ENCODE measurements at regions not wholly inside any gene's neighbourhood (a gene's known extent, or its start where the extent isn't known, plus 50 kb on each side); places are given as distances from the start of the nearest gene placed in this dataset.

DNA sequence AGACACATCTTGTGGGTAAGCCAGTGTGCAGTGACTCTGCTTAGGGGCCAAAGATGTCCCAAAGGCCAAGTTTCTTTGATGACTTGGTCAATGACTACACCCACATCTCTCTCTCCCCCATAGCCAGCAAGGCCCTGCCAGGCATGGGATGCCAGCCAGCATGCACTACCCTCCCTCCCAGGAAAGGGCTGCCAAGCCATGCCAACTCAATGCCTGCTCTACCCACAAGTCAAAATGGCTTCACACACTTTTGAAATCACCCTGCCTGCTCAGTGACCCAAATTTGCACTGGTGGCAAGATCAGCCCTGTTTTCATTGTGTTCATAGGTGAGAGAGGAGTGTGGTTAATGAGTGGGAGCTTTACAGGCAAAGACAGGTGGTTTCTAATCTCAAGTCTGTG lies 112.5 kb downstream of the MATN1 start:
- DNase-seq (ENCODE audit: low read depth) = no peak
- H3K4me3 ChIP-seq (replicated peaks; ENCODE audit: low read depth, low read length) = no peak overlapping the region
- TF ChIP-seq, protein P1, sequence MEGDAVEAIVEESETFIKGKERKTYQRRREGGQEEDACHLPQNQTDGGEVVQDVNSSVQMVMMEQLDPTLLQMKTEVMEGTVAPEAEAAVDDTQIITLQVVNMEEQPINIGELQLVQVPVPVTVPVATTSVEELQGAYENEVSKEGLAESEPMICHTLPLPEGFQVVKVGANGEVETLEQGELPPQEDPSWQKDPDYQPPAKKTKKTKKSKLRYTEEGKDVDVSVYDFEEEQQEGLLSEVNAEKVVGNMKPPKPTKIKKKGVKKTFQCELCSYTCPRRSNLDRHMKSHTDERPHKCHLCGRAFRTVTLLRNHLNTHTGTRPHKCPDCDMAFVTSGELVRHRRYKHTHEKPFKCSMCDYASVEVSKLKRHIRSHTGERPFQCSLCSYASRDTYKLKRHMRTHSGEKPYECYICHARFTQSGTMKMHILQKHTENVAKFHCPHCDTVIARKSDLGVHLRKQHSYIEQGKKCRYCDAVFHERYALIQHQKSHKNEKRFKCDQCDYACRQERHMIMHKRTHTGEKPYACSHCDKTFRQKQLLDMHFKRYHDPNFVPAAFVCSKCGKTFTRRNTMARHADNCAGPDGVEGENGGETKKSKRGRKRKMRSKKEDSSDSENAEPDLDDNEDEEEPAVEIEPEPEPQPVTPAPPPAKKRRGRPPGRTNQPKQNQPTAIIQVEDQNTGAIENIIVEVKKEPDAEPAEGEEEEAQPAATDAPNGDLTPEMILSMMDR (IDR thresholded peaks at IDR 0.05; ENCODE audit: low read length, missing control alignments) = no peak

DNA sequence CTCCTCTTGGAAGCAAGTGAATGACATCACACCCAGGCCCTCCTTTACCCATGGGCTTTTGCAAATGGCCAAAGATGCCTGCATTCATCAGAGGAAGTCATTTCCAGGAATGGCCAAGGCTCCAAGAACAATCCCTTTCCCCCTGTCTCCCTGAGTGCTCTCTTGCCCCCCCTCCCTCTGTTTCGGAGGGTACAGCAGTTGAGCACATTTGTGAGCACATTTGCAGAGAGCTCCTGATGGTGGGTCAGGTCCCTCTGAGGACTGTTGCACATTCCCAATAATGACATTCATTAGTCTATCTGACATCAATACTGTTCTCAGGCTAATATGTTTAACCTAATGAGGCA lies 113.4 kb downstream of the MATN1 start:
- H3K4me3 ChIP-seq (replicated peaks; ENCODE audit: low read depth, low read length) = no peak overlapping the region
- TF ChIP-seq, protein P1 (IDR thresholded peaks at IDR 0.05; ENCODE audit: low read length, missing control alignments) = no peak
- DNase-seq (ENCODE audit: low read depth) = no peak

DNA sequence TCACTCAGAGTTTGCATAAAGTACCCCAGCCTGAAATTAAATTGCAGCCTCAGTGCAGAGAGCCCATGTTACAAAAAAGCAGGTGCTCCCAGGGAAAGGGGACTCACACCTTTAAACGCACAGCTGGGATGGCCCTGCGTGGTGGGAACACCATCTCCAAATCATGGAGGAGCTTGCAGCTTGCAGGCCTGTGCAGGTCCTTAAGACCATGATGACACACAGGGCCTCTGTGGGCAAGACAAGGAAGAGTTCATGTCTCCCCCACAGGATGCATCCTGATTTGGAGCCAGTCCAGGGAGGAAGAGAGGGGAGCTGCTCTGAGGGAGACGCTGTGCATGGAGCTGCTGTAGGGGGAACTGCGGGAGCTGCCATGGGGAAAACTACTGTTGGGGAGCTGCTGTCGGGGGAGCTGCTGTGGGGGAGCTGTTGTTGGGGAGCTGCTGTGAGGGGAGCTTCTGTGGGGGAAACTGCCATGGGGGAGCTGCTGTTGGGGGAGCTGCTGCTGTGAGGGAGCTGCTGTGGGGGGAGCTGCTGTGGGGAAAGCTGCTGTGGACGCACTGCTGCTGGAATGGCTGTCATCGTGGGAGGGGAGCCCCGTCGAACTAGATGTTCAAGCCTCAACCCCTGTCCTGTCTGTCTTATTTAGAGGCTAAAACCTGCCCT lies 113.9 kb downstream of the MATN1 start:
- TF ChIP-seq, protein P1 (IDR thresholded peaks at IDR 0.05; ENCODE audit: low read length, missing control alignments) = no peak
- no peak overlapping the region for H3K4me3 ChIP-seq (replicated peaks; ENCODE audit: low read depth, low read length)

DNA sequence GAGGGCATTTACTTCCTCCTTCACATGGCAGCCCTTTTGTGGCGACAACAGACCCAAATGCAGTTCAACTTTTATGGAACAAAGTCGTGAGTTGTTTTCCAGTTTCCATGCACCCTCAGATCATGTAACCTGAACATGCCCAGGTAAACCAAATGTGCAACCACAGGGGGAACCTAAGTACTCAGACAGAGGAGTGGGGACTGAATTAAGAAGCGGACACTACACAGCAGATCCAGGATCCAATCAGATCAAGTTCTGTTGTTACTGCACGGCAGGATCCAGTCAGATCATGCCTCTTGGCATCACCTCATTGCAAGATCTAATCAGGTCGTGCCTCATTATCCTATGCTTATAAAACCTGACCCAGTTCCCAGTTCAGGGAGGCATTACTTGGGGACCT lies 115.7 kb downstream of the MATN1 start:
- no peak overlapping the region for H3K4me3 ChIP-seq (replicated peaks; ENCODE audit: low read depth, low read length)
- no peak for DNase-seq (ENCODE audit: low read depth)
- TF ChIP-seq, protein P1 (IDR thresholded peaks at IDR 0.05; ENCODE audit: low read length, missing control alignments) = no peak

More for the DNA sequence above, 113.9 kb downstream of the MATN1 start:
- DNase-seq (ENCODE audit: low read depth) = no peak

DNA sequence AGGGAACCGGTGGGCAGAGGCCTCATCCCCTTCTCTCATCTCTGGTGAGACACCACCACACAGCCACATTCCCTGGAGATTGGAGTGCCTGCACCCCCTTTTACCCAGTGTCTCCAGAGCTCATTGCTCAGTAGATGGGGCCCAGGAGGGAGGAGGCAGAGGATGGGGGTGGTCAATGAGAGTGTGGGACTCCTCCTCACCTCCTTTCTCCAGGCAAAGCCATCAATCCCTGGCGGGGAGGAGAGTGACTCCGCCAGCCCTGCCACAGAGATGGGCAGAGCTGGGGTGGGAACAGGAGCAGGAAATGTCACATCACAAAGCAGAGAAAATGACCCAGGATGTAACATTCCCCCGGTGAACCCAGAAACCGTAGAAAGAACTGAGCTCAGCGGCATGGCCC lies 117.2 kb downstream of the MATN1 start:
- TF ChIP-seq, protein P1 (IDR thresholded peaks at IDR 0.05; ENCODE audit: low read length, missing control alignments) = no peak
- no peak for DNase-seq (ENCODE audit: low read depth)
- no peak overlapping the region for H3K4me3 ChIP-seq (replicated peaks; ENCODE audit: low read depth, low read length)

DNA sequence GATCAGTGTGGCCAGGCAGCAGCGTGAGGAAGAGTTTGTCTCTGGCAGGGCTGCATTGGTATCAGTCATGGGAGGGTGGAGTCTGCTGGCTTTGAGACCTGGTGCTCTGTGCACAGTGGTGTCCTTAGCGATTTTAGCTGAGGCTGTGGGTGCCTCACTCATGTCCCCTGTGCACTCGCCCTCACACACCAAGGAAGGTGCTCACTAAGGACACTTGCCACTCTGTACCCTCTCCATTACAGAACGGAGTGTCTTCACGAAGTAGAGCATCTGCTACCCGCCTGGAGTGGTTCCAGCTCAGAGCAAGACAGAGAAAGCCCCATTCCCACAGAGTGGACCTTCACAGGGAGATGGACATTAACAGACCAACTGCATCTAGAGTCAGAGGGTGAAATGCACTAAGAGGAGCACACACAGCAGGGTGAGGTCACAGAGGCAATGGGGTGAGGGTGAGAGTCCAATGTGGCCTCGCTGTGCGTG lies 117.9 kb downstream of the MATN1 start:
- H3K4me3 ChIP-seq (replicated peaks; ENCODE audit: low read depth, low read length) = no peak overlapping the region
- no peak for DNase-seq (ENCODE audit: low read depth)
- TF ChIP-seq, protein P1 (IDR thresholded peaks at IDR 0.05; ENCODE audit: low read length, missing control alignments) = no peak

DNA sequence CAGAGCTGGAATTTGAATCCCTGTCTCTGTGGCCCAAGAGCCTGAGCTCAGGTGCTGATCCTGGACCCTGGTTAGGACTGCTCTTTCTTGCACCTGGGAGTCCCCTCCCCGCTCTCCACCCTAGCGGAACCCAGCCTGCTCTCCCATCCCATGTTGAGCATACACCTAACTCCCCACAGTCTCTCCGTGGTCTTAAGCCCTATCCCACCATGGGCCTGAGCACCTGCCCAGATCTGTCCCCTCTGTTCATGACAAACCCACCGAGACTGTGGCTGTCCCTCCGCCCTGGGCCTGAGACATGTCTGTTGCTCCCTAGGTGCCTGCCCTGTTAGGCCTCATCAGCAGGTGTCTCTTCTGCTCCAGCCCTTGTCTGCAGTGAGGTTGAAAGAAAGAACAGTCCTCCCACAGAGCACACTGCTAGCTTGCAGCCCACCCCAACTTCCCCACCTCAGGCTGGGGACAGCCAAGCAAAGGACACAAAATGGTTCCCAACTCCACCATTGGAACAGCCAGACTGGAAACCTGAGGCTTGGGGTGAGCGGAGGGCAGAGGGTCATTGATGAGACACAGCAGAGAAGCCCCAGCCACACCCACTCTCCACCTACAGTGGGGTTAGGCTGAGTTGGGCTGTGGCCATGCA lies 118.5 kb downstream of the MATN1 start:
- DNase-seq (ENCODE audit: low read depth) = no peak
- TF ChIP-seq, protein P1 (IDR thresholded peaks at IDR 0.05; ENCODE audit: low read length, missing control alignments) = no peak
- H3K4me3 ChIP-seq (replicated peaks; ENCODE audit: low read depth, low read length) = no peak overlapping the region

All from fibroblast of pulmonary artery (primary cell).